Coronary artery (tissue), 2 donors: ENCODE measurements at regions not wholly inside any gene's neighbourhood (a gene's known extent, or its start where the extent isn't known, plus 50 kb on each side); places are given as distances from the start of the nearest gene placed in this dataset.

Source experiments
- DNase-seq: peaks from one replicate; pipeline ENCODE4 v3.0.0-alpha.2; 2017; ENCODE audit warnings: low spot score
- H3K27ac ChIP-seq, 2 donors: fragments of 200-600 bp; sonication (generic); one replicate each; pipeline ENCODE4 v1.5.1; 2016 to 2019
- H3K4me3 ChIP-seq: fragments of 200-600 bp; sonication (generic); 2 replicates; pipeline ENCODE4 v1.5.1; 2016; ENCODE audit warnings: mild to moderate bottlenecking, moderate library complexity
- CTCF ChIP-seq: fragments of 200-600 bp; sonication (generic); IDR thresholded peaks from one replicate; pipeline ENCODE4 v1.5.1; 2019; ENCODE audit warnings: antibody characterized with exemption

GRCh38 chr9:81388831-81389230, 300.5 kb downstream of the TLE1 start:
- H3K27ac ChIP-seq = no peak overlapping the region
- no peak for DNase-seq
- no peak for TF ChIP-seq CTCF
- no peak overlapping the region for H3K4me3 ChIP-seq

GRCh38 chr9:81387360-81388106, 301.8 kb downstream of the TLE1 start:
- H3K27ac ChIP-seq = no peak overlapping the region
- H3K4me3 ChIP-seq = no peak overlapping the region
- TF ChIP-seq CTCF = no peak
- DNase-seq = no peak

GRCh38 chr9:81384911-81385310, 304.4 kb downstream of the TLE1 start:
- Histone ChIP-seq H3K27ac (no peak overlapping the region), H3K4me3 (no peak overlapping the region)
- TF ChIP-seq CTCF = no peak
- DNase-seq = no peak

- no peak overlapping the region for H3K27ac ChIP-seq
- TF ChIP-seq CTCF = no peak
- no peak for DNase-seq
- H3K4me3 ChIP-seq = no peak overlapping the region
Measured at GRCh38 chr9:81382281-81382680, 307.1 kb downstream of the TLE1 start.

- H3K4me3 ChIP-seq = no peak overlapping the region
- H3K27ac ChIP-seq = no peak overlapping the region
- TF ChIP-seq CTCF = no peak
- no peak for DNase-seq
Measured at GRCh38 chr9:81381694-81382093, 307.7 kb downstream of the TLE1 start.

GRCh38 chr9:81380504-81381359, 308.6 kb downstream of the TLE1 start:
- DNase-seq = no peak
- H3K27ac ChIP-seq = no peak overlapping the region
- no peak overlapping the region for H3K4me3 ChIP-seq
- TF ChIP-seq CTCF = no peak

GRCh38 chr9:81379655-81380054, 309.7 kb downstream of the TLE1 start:
- no peak overlapping the region for H3K27ac ChIP-seq

More at GRCh38 chr9:81379655-81380054, 309.7 kb downstream of the TLE1 start:
- TF ChIP-seq CTCF = no peak
- DNase-seq = no peak
- H3K4me3 ChIP-seq = no peak overlapping the region
